Astrocyte (in vitro differentiated cells and primary cell): ENCODE measurements at regions not wholly inside any gene's neighbourhood (a gene's known extent, or its start where the extent isn't known, plus 50 kb on each side); places are given as distances from the start of the nearest gene placed in this dataset.

ENCODE experiments used
- DNase-seq: peaks from one replicate; pipeline ENCODE4 v3.0.0-alpha.2; 2010; ENCODE audit warnings: low read depth
- FAIRE-seq: peaks from 2 replicates; lab custom pipeline; 2011; peaks lifted over from hg19 to GRCh38; lab: Jason Lieb, UNC
- H2AFZ ChIP-seq: 2 replicates; pipeline ENCODE4 v1.6.0; 2012; ENCODE audit warnings: low read depth, low read length, inconsistent platforms
- H3K27ac ChIP-seq: 2 replicates; pipeline ENCODE4 v1.5.1; 2011; ENCODE audit warnings: low read depth, low read length, inconsistent platforms
- H3K27me3 ChIP-seq: 2 replicates; pipeline ENCODE4 v1.6.0; 2011; ENCODE audit warnings: low read length, inconsistent platforms; ENCODE audit not compliant: insufficient read depth
- H3K36me3 ChIP-seq: 2 replicates; pipeline ENCODE4 v1.5.1; 2011; ENCODE audit warnings: low read length, inconsistent platforms; ENCODE audit not compliant: insufficient read depth
- H3K4me1 ChIP-seq: 2 replicates; pipeline ENCODE4 v1.5.1; 2011; ENCODE audit warnings: low read length, inconsistent platforms; ENCODE audit not compliant: insufficient read depth
- H3K4me2 ChIP-seq: 2 replicates; pipeline ENCODE4 v1.6.0; 2012; ENCODE audit warnings: low read length, inconsistent platforms
- H3K4me3 ChIP-seq: 2 replicates; pipeline ENCODE4 v1.5.1; 2011; ENCODE audit warnings: low read depth, mild to moderate bottlenecking, low read length, inconsistent platforms; ENCODE audit not compliant: insufficient read depth
- H3K79me2 ChIP-seq: 2 replicates; pipeline ENCODE4 v1.6.0; 2012; ENCODE audit warnings: mild to moderate bottlenecking, low read length, inconsistent platforms; ENCODE audit not compliant: insufficient read depth
- H3K9ac ChIP-seq: 2 replicates; pipeline ENCODE4 v1.6.0; 2012; ENCODE audit warnings: mild to moderate bottlenecking, low read length, inconsistent platforms
- H3K9me3 ChIP-seq: 2 replicates; pipeline ENCODE4 v1.5.1; 2012; ENCODE audit warnings: low read depth, mild to moderate bottlenecking, low read length, inconsistent platforms; ENCODE audit not compliant: insufficient read depth
- H4K20me1 ChIP-seq: 2 replicates; pipeline ENCODE4 v1.6.0; 2012; ENCODE audit warnings: low read length, inconsistent platforms; ENCODE audit not compliant: insufficient read depth
- H3K27ac Mint-ChIP-seq: one replicate; pipeline ENCODE4 v1.8.0; 2021; ENCODE audit warnings: mild to moderate bottlenecking, mixed read lengths; ENCODE audit not compliant: unreplicated experiment
- H3K27me3 Mint-ChIP-seq: one replicate; pipeline ENCODE4 v1.8.0; 2021; ENCODE audit warnings: low read depth, mixed read lengths; ENCODE audit not compliant: unreplicated experiment
- H3K36me3 Mint-ChIP-seq: one replicate; pipeline ENCODE4 v1.8.0; 2021; ENCODE audit warnings: low read depth, mixed read lengths; ENCODE audit not compliant: unreplicated experiment
- H3K4me1 Mint-ChIP-seq: one replicate; pipeline ENCODE4 v1.8.0; 2021; ENCODE audit warnings: low read depth, mixed read lengths; ENCODE audit not compliant: unreplicated experiment
- H3K4me3 Mint-ChIP-seq: one replicate; pipeline ENCODE4 v1.8.0; 2021; ENCODE audit warnings: mild to moderate bottlenecking, moderate library complexity, mixed read lengths; ENCODE audit not compliant: unreplicated experiment
- H3K9me3 Mint-ChIP-seq: one replicate; pipeline ENCODE4 v1.8.0; 2021; ENCODE audit warnings: mild to moderate bottlenecking, mixed read lengths; ENCODE audit not compliant: unreplicated experiment
- EZH2 ChIP-seq: IDR thresholded peaks from 2 replicates; pipeline ENCODE4 v1.6.1; 2012; ENCODE audit warnings: mild to moderate bottlenecking, low read length, inconsistent platforms; ENCODE audit not compliant: insufficient read depth
- TF ChIP-seq, protein P1 (sequence below): IDR thresholded peaks from 2 replicates; pipeline ENCODE4 v1.5.1; 2011; ENCODE audit warnings: low read depth, mild to moderate bottlenecking, inconsistent platforms, low read length, moderate library complexity; ENCODE audit not compliant: insufficient read depth

DNA sequence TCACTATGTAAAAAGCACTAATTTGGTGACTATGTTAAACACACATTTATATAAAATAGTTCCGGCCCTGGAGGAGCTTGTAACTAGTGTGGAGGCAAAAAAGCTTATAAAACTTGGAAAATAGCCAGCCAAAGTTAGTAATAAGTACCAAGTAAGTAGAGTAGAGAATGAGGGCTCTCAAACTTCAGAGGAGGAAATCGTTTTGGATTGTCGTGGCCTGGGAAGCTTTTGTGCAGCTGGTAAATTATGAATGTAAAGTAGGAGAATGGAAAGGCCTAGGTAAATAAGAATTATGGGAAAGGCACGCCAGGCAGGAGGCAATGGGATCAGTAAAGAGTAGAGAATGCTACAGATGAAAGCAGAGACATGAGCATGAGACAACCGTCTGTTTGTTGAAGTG lies 832.7 kb upstream of the ZNF608 start:
- DNase-seq (no peak), FAIRE-seq (no peak)
- Histone ChIP-seq H3K9me3 (no peaks in the 10 kb centered on the region), H3K27ac (no peak overlapping the region), H4K20me1 (no peaks in the 10 kb centered on the region), H3K36me3 (no peaks in the 10 kb centered on the region), H3K27me3 (no peaks in the 10 kb centered on the region), H3K4me3 (no peak overlapping the region), H2AFZ (no peak overlapping the region), H3K4me2 (no peak overlapping the region), H3K4me1 (peaks cover 6% of the 10 kb centered on the region), H3K9ac (no peak overlapping the region), H3K79me2 (no peaks in the 10 kb centered on the region)
- H3K27ac Mint-ChIP-seq: no peak overlapping the region
- TF ChIP-seq, protein P1, sequence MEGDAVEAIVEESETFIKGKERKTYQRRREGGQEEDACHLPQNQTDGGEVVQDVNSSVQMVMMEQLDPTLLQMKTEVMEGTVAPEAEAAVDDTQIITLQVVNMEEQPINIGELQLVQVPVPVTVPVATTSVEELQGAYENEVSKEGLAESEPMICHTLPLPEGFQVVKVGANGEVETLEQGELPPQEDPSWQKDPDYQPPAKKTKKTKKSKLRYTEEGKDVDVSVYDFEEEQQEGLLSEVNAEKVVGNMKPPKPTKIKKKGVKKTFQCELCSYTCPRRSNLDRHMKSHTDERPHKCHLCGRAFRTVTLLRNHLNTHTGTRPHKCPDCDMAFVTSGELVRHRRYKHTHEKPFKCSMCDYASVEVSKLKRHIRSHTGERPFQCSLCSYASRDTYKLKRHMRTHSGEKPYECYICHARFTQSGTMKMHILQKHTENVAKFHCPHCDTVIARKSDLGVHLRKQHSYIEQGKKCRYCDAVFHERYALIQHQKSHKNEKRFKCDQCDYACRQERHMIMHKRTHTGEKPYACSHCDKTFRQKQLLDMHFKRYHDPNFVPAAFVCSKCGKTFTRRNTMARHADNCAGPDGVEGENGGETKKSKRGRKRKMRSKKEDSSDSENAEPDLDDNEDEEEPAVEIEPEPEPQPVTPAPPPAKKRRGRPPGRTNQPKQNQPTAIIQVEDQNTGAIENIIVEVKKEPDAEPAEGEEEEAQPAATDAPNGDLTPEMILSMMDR: no peak
- peaks cover 9% of the 10 kb centered on the region for H3K4me1 Mint-ChIP-seq
- H3K9me3 Mint-ChIP-seq: no peaks in the 10 kb centered on the region
- no peaks in the 10 kb centered on the region for H3K27me3 Mint-ChIP-seq
- H3K36me3 Mint-ChIP-seq: no peaks in the 10 kb centered on the region
- H3K4me3 Mint-ChIP-seq: no peak overlapping the region

DNA sequence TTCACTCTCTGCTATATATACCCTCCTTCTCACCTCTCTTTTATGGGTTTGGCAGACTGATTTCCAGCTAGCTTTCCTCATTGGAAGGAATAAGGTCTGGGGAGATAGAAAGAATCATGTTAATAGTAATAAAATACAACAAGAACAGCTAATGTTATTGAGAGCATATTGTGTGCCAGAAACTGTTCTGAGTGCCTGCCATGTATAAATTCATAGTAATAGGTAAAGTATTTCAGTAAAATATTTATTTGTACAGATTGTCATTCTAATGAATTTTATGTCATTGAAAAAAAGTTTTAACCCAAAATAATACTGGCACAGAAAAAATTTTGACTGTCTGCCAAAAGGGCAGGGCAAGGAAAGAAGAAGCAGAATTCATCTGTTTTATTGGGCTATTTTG lies 834.9 kb upstream of the ZNF608 start:
- no peak overlapping the region for H3K4me3 ChIP-seq

DNA sequence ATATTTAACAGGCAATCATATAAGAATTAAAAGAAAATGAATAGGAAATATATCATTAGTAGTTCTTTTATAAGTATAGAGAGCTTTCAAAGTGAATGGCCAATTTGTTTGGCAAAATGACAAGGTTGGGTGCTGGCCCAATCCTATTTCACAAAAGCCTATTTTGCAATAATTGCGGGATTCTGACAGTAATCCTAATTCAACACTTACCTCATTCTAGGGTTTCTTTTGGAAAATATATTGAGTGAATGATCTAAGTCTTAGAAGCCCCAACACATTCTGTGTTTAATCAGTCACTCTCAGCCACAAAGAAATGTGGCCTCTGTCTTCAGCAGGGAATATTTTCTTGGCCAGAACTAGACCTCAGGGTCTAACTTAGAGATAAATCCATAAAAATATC lies 835.9 kb upstream of the ZNF608 start:
- FAIRE-seq (no peak), DNase-seq (no peak)
- Histone ChIP-seq H4K20me1 (no peaks in the 10 kb centered on the region), H3K4me3 (no peak overlapping the region), H2AFZ (no peak overlapping the region), H3K27me3 (no peaks in the 10 kb centered on the region), H3K4me1 (no peaks in the 10 kb centered on the region), H3K9ac (no peak overlapping the region), H3K4me2 (no peak overlapping the region), H3K36me3 (no peaks in the 10 kb centered on the region), H3K79me2 (no peaks in the 10 kb centered on the region), H3K27ac (no peak overlapping the region), H3K9me3 (no peaks in the 10 kb centered on the region)
- Mint-ChIP-seq H3K4me1 (no peaks in the 10 kb centered on the region), H3K36me3 (no peaks in the 10 kb centered on the region), H3K4me3 (no peak overlapping the region), H3K27ac (no peak overlapping the region), H3K9me3 (no peaks in the 10 kb centered on the region), H3K27me3 (no peaks in the 10 kb centered on the region)
- TF ChIP-seq, protein P1: no peak
- TF ChIP-seq EZH2: no peak

More for the DNA sequence above, 834.9 kb upstream of the ZNF608 start:
- Histone ChIP-seq H3K79me2 (no peaks in the 10 kb centered on the region), H3K27me3 (no peaks in the 10 kb centered on the region), H2AFZ (no peak overlapping the region), H3K9me3 (no peaks in the 10 kb centered on the region), H3K36me3 (no peaks in the 10 kb centered on the region), H3K4me1 (peaks cover 6% of the 10 kb centered on the region), H3K9ac (no peak overlapping the region), H3K27ac (no peak overlapping the region), H3K4me2 (no peak overlapping the region), H4K20me1 (no peaks in the 10 kb centered on the region)
- FAIRE-seq: no peak
- no peak for DNase-seq
- no peaks in the 10 kb centered on the region for H3K9me3 Mint-ChIP-seq
- no peaks in the 10 kb centered on the region for H3K4me1 Mint-ChIP-seq
- H3K4me3 Mint-ChIP-seq: no peak overlapping the region
- H3K36me3 Mint-ChIP-seq: no peaks in the 10 kb centered on the region
- no peak for TF ChIP-seq EZH2
- TF ChIP-seq, protein P1: no peak
- no peaks in the 10 kb centered on the region for H3K27me3 Mint-ChIP-seq
- no peak overlapping the region for H3K27ac Mint-ChIP-seq
